Stimulated activated naive B cell treated with anti-CD40 and anti-IgM and Interleukin-4, amounts not matched to agents 10 μg/mL and 1 μg/mL and 100 μg/mL, for 72 hours (primary cell): ENCODE measurements at regions not wholly inside any gene's neighbourhood (a gene's known extent, or its start where the extent isn't known, plus 50 kb on each side); places are given as distances from the start of the nearest gene placed in this dataset.

Experiments
- ATAC-seq, 2 donors: fragments of 150-1000 bp; cut with Tn5 transposase; replicated peaks; 2 replicates each; pipeline ENCODE4 v1.10.0; 2021; ENCODE audit warnings: moderate library complexity in 1 of 2
- DNase-seq: peaks from one replicate; pipeline ENCODE4 v3.0.0; 2021
- H3K27ac Mint-ChIP-seq: one replicate; pipeline ENCODE4 v1.8.0; 2022; ENCODE audit warnings: mild to moderate bottlenecking, mixed read lengths
- H3K27me3 Mint-ChIP-seq, 2 donors: one replicate each; pipeline ENCODE4 v1.8.0; 2022; ENCODE audit warnings: mixed read lengths in 2 of 2
- H3K36me3 Mint-ChIP-seq, 2 donors: one replicate each; pipeline ENCODE4 v1.8.0; 2022; ENCODE audit warnings: mixed read lengths in 2 of 2, mild to moderate bottlenecking in 1 of 2
- H3K4me1 Mint-ChIP-seq, 2 donors: one replicate each; pipeline ENCODE4 v1.8.0; 2022; ENCODE audit warnings: mixed read lengths in 2 of 2, mild to moderate bottlenecking in 1 of 2
- H3K4me3 Mint-ChIP-seq, 2 donors: one replicate each; pipeline ENCODE4 v1.8.0; 2022; ENCODE audit warnings: mild to moderate bottlenecking in 2 of 2, mixed read lengths in 2 of 2, moderate library complexity in 1 of 2
- H3K9me3 Mint-ChIP-seq, 2 donors: one replicate each; pipeline ENCODE4 v1.8.0; 2022; ENCODE audit warnings: mixed read lengths in 2 of 2, mild to moderate bottlenecking in 1 of 2

GRCh38 chr19:30180691-30181090, 191.5 kb upstream of the ZNF536 start:
- peaks cover 0 to 15% of the 10 kb centered on the region in 2 donors for H3K27me3 Mint-ChIP-seq
- peaks cover 0 to 10% of the 10 kb centered on the region in 2 donors for H3K36me3 Mint-ChIP-seq
- DNase-seq (no peak), ATAC-seq (no peak)
- H3K27ac Mint-ChIP-seq, result no peak overlapping the region
- H3K4me1 Mint-ChIP-seq, result no peaks in the 10 kb centered on the region
- no peak overlapping the region for H3K4me3 Mint-ChIP-seq
- H3K9me3 Mint-ChIP-seq, result peaks cover 13 to 22% of the 10 kb centered on the region in 2 donors

DNA sequence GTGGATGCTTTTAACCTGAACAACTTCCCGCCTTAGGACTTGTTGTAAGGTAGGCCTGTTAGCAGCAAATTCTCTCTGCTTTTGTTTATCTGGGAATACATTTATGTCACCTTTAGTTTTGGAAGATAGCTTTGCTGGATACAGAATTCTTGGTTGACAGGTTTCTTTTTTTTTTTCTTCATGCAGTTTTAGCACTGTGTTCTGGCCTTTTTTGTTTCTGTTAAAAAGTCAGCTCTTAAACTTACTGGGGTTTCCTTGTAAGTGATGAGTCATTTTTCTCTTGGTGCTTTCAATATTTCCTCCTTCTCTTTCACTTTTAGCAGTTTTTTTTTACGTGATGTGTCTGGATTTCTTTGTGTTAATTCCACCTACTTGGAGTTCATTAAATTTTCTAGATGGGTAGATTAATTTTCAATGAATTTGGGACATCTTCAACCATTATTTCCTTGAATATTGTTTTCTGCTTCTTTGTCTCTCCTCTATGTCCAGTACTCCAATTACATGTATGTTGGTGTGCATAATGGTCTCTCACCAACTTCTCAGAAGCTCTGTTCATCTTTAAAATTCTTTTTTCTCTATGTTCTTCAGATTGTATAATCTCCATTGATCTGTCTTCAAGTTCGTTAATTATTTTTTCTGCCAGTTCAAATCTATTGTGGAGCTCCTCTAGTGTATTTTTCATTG, 188.2 kb upstream of the ZNF536 start:
- H3K9me3 Mint-ChIP-seq, result peaks cover 14 to 28% of the 10 kb centered on the region in 2 donors
- peaks cover 0 to 10% of the 10 kb centered on the region in 2 donors for H3K36me3 Mint-ChIP-seq
- H3K27ac Mint-ChIP-seq, result no peak overlapping the region
- no peak overlapping the region for H3K4me3 Mint-ChIP-seq
- H3K27me3 Mint-ChIP-seq, result no peaks in the 10 kb centered on the region
- ATAC-seq (no peak), DNase-seq (no peak)
- H3K4me1 Mint-ChIP-seq, result no peaks in the 10 kb centered on the region

DNA sequence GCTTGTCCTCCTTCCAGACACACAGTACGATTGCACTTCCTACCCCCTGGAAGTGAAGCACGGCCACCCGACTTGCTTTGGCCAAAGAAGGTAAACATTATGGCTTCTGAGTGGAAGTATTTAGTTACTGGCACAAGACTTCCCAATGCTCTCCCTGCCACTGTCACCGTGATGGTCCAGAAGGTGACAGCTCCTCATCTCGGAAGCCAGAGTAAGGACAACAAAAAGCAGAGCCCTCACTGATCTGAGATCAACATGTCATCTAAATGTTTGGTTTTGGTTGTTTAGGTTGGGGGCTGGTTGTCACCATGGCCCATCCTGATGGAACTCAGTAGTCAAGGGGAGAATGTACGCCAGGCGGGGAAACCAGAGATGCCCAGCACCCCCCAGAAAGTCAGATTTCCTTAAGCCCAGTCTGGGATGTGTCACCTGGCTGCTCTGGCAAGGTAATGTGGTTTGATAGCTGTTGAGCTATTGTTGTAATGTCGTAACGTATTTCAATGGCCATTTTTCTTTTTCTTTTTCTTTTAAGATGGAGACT, 170.1 kb upstream of the ZNF536 start:
- H3K27me3 Mint-ChIP-seq, result peaks cover 0 to 4% of the 10 kb centered on the region in 2 donors
- no peaks in the 10 kb centered on the region for H3K36me3 Mint-ChIP-seq
- DNase-seq (no peak), ATAC-seq (no peak)
- H3K9me3 Mint-ChIP-seq, result peaks cover 7 to 8% of the 10 kb centered on the region in 2 donors
- no peak overlapping the region for H3K27ac Mint-ChIP-seq
- H3K4me1 Mint-ChIP-seq, result no peaks in the 10 kb centered on the region
- H3K4me3 Mint-ChIP-seq, result no peak overlapping the region

DNA sequence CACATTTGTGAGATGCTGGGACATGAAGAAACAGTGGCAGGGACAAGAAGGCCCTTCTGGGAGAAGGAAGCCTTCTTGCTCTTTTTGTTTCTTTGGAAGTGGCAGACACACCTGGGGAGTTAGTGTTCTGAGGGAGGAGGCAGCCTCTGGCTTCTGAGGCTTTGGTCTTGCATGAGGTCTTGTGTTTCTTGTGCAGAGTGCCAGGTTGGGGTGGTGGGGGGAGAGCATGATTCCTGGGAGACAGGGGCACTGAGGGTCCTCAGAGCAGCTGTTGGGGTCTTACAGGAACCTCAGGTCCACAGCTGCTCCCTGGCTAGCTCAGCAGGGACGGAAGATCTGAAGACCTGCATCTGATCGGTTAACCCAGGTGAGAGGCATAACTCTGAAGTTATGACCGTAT, 167.5 kb upstream of the ZNF536 start:
- DNase-seq, result no peak
- H3K4me1 Mint-ChIP-seq, result no peaks in the 10 kb centered on the region
- peaks cover 0 to 1% of the 10 kb centered on the region in 2 donors for H3K9me3 Mint-ChIP-seq
- no peak overlapping the region for H3K27ac Mint-ChIP-seq
- peaks cover 0 to 6% of the 10 kb centered on the region in 2 donors for H3K27me3 Mint-ChIP-seq
- no peak overlapping the region for H3K4me3 Mint-ChIP-seq
- no peak for ATAC-seq
- H3K36me3 Mint-ChIP-seq, result no peaks in the 10 kb centered on the region

DNA sequence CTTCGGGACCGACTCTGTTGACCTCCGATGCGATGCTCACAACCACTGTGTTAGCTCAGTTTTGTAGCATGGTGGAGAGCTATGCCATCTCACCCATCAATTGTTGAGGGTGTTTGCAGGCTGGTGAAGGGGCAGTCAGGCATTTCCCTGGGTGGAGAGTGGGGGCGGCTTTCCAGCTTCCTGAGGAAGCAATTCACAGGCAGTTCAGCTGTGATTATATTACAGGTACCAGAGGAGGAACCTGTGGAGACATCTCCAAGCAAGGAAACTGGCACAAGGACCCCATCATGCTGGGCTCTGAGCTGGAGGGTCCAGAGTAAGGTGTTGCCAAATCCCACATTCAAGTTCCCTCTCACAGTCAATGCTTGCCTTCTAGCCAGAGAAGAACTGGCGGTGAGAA, 166.0 kb upstream of the ZNF536 start:
- DNase-seq (no peak), ATAC-seq (no peak)
- H3K27ac Mint-ChIP-seq, result no peak overlapping the region
- no peaks in the 10 kb centered on the region for H3K4me1 Mint-ChIP-seq
- no peak overlapping the region for H3K4me3 Mint-ChIP-seq
- H3K9me3 Mint-ChIP-seq, result peaks cover 0 to 1% of the 10 kb centered on the region in 2 donors
- H3K27me3 Mint-ChIP-seq, result peaks cover 0 to 11% of the 10 kb centered on the region in 2 donors
- no peaks in the 10 kb centered on the region for H3K36me3 Mint-ChIP-seq

DNA sequence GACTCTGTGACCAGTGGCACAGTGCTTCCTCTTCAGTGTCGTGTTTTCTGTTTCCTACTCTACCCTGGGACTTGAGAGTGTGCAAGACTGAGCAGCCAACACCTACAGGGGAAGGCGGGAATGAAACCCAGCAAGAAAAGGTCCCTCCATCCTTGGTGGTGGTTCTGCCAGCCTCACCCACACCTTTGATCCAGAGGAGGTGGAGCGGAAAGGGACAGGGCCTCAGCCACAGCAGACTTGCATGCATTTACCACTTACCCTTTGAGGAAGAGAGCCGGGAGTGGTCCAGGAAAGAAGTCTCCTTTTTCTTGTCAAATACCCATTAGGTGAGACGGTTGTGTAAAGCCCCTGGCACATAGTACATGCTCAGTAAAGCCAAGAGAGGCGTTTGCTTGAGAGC, 164.8 kb upstream of the ZNF536 start:
- H3K9me3 Mint-ChIP-seq, result peaks cover 0 to 1% of the 10 kb centered on the region in 2 donors
- no peaks in the 10 kb centered on the region for H3K36me3 Mint-ChIP-seq
- no peak overlapping the region for H3K4me3 Mint-ChIP-seq
- no peak for DNase-seq
- H3K27me3 Mint-ChIP-seq, result peaks cover 0 to 11% of the 10 kb centered on the region in 2 donors
- no peaks in the 10 kb centered on the region for H3K4me1 Mint-ChIP-seq
- ATAC-seq, result no peak
- no peak overlapping the region for H3K27ac Mint-ChIP-seq

GRCh38 chr19:30208436-30209060, 163.6 kb upstream of the ZNF536 start:
- no peaks in the 10 kb centered on the region for H3K4me1 Mint-ChIP-seq
- H3K4me3 Mint-ChIP-seq, result no peak overlapping the region
- H3K27me3 Mint-ChIP-seq, result peaks cover 6 to 18% of the 10 kb centered on the region in 2 donors
- H3K9me3 Mint-ChIP-seq, result peaks cover 0 to 2% of the 10 kb centered on the region in 2 donors
- no peaks in the 10 kb centered on the region for H3K36me3 Mint-ChIP-seq
- no peak overlapping the region for H3K27ac Mint-ChIP-seq
- DNase-seq, result no peak
- ATAC-seq, result no peak

DNA sequence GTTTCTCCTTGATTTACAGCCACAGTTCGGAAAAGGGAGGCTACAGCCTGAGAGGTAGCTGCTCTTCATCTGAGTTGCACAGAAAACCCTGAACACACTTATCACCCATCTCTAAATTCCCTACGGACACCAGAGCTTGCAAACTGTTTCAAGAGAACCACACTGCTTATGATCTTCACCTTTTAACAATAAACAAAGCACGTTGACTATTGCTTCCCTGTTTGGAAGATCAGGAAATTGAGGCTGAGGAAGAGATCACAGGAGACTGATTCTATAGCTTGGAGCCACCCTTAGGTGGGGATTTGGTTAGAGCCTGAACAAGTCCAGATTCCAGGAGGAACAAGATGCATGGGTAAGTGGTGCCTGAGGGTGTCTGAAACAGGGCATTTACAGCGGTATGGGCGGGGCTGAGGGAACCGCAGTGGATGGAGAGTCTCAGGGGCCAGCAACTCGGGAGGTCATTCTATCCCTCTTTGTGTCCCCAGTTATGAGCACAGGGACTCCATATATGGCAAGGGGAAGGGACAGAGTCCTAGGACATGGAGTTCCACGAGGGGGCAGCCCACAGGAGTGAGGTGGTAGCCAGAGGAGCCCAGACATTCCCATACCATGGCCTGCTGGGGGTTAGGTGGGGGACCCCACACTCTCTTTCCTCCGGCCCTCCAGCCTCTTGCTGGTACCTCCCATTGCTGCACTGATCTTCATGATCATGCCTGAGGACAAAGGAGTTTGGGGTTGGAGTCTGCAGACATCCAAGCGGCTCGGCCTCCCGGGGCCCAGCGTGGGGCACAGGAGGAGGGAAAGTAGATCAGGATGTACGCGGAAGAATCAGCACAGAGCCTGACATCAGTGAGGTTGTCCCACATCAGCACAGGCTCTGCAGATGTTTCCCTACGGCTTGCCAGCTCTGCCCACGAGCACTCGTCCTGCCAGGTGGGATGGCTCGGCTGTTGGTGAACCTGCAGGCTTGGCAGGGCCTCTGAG, 162.3 kb upstream of the ZNF536 start:
- Mint-ChIP-seq H3K4me1 (peaks cover 2 to 4% of the 10 kb centered on the region in 2 donors), H3K4me3 (no peak overlapping the region), H3K36me3 (no peaks in the 10 kb centered on the region), H3K27ac (no peak overlapping the region), H3K27me3 (peaks cover 10 to 27% of the 10 kb centered on the region in 2 donors), H3K9me3 (peaks cover 0 to 2% of the 10 kb centered on the region in 2 donors)
- ATAC-seq (no peak), DNase-seq (no peak)

- H3K9me3 Mint-ChIP-seq, result peaks cover 0 to 2% of the 10 kb centered on the region in 2 donors
- H3K4me1 Mint-ChIP-seq, result peaks cover 4 to 6% of the 10 kb centered on the region in 2 donors
- peaks cover 19 to 42% of the 10 kb centered on the region in 2 donors for H3K27me3 Mint-ChIP-seq
- no peak for ATAC-seq
- no peak overlapping the region for H3K4me3 Mint-ChIP-seq
- H3K36me3 Mint-ChIP-seq, result no peaks in the 10 kb centered on the region
- no peak for DNase-seq
- H3K27ac Mint-ChIP-seq, result no peak overlapping the region
Measured at GRCh38 chr19:30212574-30212973, 159.6 kb upstream of the ZNF536 start.

DNA sequence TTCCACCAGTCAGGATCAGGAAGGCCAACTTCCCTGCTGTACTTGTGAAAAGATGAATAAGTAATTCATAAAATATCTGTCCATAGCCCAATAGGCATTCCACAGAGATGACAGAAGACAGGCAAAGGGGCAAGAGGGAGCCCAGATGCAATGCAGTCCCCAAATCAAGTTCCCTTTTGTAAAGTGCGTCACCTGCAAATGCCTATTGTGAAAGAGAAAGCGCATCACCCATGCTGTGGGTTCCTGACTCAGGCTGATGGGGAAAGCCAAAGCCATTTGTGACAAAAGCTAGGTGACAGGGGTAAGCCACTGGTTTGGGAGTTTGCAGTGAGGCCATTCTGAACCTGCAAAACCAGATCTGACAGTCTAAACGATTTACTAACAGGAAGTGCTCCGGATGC, 157.5 kb upstream of the ZNF536 start:
- H3K36me3 Mint-ChIP-seq, result no peaks in the 10 kb centered on the region
- H3K27ac Mint-ChIP-seq, result peak overlapping the region; percentile 31
- H3K4me1 Mint-ChIP-seq, result peaks cover 4 to 6% of the 10 kb centered on the region in 2 donors
- peaks cover 0 to 2% of the 10 kb centered on the region in 2 donors for H3K9me3 Mint-ChIP-seq
- ATAC-seq (peak; percentile 68 to 95), DNase-seq (peak; percentile 17)
- H3K4me3 Mint-ChIP-seq, result peak overlapping the region in 1 of 2 donors; percentile 29
- peaks cover 28 to 49% of the 10 kb centered on the region in 2 donors for H3K27me3 Mint-ChIP-seq

GRCh38 chr19:30215248-30215647, 156.9 kb upstream of the ZNF536 start:
- H3K4me3 Mint-ChIP-seq, result peak overlapping the region in 1 of 2 donors; percentile 29
- peaks cover 0 to 2% of the 10 kb centered on the region in 2 donors for H3K9me3 Mint-ChIP-seq
- H3K36me3 Mint-ChIP-seq, result no peaks in the 10 kb centered on the region
- H3K4me1 Mint-ChIP-seq, result peaks cover 4 to 6% of the 10 kb centered on the region in 2 donors
- H3K27ac Mint-ChIP-seq, result no peak overlapping the region
- ATAC-seq (no peak), DNase-seq (no peak)
- H3K27me3 Mint-ChIP-seq, result peaks cover 29 to 50% of the 10 kb centered on the region in 2 donors

GRCh38 chr19:30216453-30216852, 155.7 kb upstream of the ZNF536 start:
- Mint-ChIP-seq H3K9me3 (peaks cover 0 to 2% of the 10 kb centered on the region in 2 donors), H3K4me3 (no peak overlapping the region), H3K27me3 (peaks cover 33 to 62% of the 10 kb centered on the region in 2 donors), H3K4me1 (peaks cover 4 to 6% of the 10 kb centered on the region in 2 donors), H3K27ac (no peak overlapping the region), H3K36me3 (no peaks in the 10 kb centered on the region)
- no peak for DNase-seq
- ATAC-seq, result no peak

DNA sequence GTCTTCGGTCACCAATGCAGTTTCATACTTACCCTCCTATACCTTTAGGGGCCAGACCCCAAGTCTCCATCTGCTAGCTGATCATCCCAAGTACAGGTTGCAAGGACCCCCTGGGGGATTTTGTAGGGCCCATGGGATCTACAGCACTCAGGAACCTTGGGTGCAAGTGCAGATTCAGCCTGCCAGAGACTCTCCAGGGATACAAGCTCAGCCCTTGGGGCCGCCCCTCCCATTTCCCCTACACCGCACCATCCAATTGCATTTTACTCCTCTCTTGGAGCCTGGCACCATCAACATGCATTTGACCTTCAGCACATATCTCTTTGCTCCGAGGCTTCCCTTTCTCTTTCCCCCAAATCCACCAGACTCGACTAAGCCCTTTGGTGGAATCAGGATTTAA, 154.7 kb upstream of the ZNF536 start:
- ATAC-seq, result no peak
- Mint-ChIP-seq H3K36me3 (no peaks in the 10 kb centered on the region), H3K27me3 (peaks cover 40 to 68% of the 10 kb centered on the region in 2 donors), H3K4me3 (no peak overlapping the region), H3K27ac (no peak overlapping the region), H3K9me3 (peaks cover 0 to 2% of the 10 kb centered on the region in 2 donors), H3K4me1 (peaks cover 5 to 6% of the 10 kb centered on the region in 2 donors)
- DNase-seq, result no peak

- H3K4me3 Mint-ChIP-seq, result no peak overlapping the region
- no peak overlapping the region for H3K27ac Mint-ChIP-seq
- H3K36me3 Mint-ChIP-seq, result peaks cover under 1% of the 10 kb centered on the region in 2 donors
- peaks cover 52 to 70% of the 10 kb centered on the region in 2 donors for H3K27me3 Mint-ChIP-seq
- ATAC-seq (no peak), DNase-seq (no peak)
- H3K9me3 Mint-ChIP-seq, result no peaks in the 10 kb centered on the region
- H3K4me1 Mint-ChIP-seq, result peaks cover 6 to 15% of the 10 kb centered on the region in 2 donors
Measured at GRCh38 chr19:30219702-30220101, 152.5 kb upstream of the ZNF536 start.
